A673 (cell line): ENCODE measurements at regions not wholly inside any gene's neighbourhood (a gene's known extent, or its start where the extent isn't known, plus 50 kb on each side); places are given as distances from the start of the nearest gene placed in this dataset.

Source experiments
- EZH2 ChIP-seq: fragments of 200-600 bp; sonication (generic); IDR thresholded peaks from 2 replicates; pipeline ENCODE4 v1.6.1; 2017; ENCODE audit warnings: borderline replicate concordance, low read depth, mild to moderate bottlenecking, mixed read lengths, antibody characterized with exemption, low read length; ENCODE audit not compliant: poor library complexity, severe bottlenecking
- TF ChIP-seq, protein P1 (sequence below): fragments of 300-800, 200-600 bp; sonication (generic); conservative IDR thresholded peaks from 2 replicates; pipeline ENCODE4 v1.5.1; 2017; ENCODE audit warnings: low read depth, mild to moderate bottlenecking, antibody characterized with exemption, low read length, moderate library complexity, mixed read lengths

DNA sequence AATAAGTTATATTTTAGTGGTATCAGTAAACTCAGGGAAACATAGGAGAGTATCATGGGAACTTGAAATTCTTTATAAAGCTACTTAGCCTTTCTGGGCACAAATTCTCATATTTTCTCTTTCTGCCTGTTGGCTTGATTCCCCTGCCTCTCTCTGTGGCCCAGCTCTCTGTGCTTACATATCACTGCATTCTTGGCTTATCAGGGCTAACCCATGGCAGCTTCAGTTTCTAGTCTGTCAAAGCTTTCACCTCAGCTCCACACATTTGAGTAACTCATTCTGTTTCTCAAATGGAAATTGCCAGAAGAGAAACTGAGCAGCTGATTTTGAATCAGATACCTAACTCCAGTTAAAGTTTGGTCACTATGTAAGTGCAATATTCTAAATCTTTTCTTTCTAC is 713.1 kb downstream of the DNAJB9 start:
- TF ChIP-seq, protein P1, sequence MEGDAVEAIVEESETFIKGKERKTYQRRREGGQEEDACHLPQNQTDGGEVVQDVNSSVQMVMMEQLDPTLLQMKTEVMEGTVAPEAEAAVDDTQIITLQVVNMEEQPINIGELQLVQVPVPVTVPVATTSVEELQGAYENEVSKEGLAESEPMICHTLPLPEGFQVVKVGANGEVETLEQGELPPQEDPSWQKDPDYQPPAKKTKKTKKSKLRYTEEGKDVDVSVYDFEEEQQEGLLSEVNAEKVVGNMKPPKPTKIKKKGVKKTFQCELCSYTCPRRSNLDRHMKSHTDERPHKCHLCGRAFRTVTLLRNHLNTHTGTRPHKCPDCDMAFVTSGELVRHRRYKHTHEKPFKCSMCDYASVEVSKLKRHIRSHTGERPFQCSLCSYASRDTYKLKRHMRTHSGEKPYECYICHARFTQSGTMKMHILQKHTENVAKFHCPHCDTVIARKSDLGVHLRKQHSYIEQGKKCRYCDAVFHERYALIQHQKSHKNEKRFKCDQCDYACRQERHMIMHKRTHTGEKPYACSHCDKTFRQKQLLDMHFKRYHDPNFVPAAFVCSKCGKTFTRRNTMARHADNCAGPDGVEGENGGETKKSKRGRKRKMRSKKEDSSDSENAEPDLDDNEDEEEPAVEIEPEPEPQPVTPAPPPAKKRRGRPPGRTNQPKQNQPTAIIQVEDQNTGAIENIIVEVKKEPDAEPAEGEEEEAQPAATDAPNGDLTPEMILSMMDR, result no peak
- TF ChIP-seq EZH2, result no peak
